SK-N-MC (cell line): ENCODE measurements at regions not wholly inside any gene's neighbourhood (a gene's known extent, or its start where the extent isn't known, plus 50 kb on each side); places are given as distances from the start of the nearest gene placed in this dataset.

Experiments
- EZH2 ChIP-seq: fragments of 200-600 bp; sonication (generic); IDR thresholded peaks from one replicate; pipeline ENCODE4 v1.6.1; 2017; ENCODE audit warnings: antibody characterized with exemption
- FOXP2 ChIP-seq: optimal IDR thresholded peaks from 2 replicates; pipeline ENCODE3; 2011; ENCODE audit warnings: mild to moderate bottlenecking, moderate library complexity; ENCODE audit not compliant: insufficient read depth; ENCODE audit errors: extremely low read length, control extremely low read depth
- POLR2AphosphoS5 ChIP-seq: IDR thresholded peaks from 2 replicates; pipeline ENCODE4 v1.6.1; 2012; ENCODE audit warnings: mild to moderate bottlenecking, low read depth, low read length, borderline replicate concordance

DNA sequence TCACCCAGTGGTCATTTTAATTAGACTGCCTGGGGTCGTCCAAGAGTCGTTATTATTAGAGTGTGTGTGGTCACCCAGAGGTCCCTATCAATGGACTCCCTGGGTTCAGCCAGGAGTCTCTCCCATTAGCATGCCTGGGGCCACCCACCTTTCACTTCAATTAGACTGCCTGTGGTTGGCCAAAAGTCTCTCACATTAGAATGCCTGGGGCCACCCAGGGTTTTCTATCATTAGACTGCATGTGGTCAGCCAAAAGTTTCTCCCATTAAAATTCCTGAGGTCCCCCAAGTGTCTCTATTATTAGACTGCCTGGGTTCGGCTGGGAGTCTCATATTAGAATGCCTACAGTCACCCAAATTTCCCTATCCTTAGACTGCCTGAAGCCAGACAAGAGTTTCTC lies 1472.6 kb downstream of the UQCRFS1 start:
- TF ChIP-seq EZH2 (no peak), FOXP2 (no peak), POLR2AphosphoS5 (no peak)
